ENCODE measurements at regions not wholly inside any gene's neighbourhood (a gene's known extent, or its start where the extent isn't known, plus 50 kb on each side); places are given as distances from the start of the nearest gene placed in this dataset.
"Not testable (repeated sequence)": the region's sequence is repeated elsewhere in the genome, so short reads cannot be mapped to it uniquely, and the experiment has no call there.

GRCh38 chr21:14027235-14027869, 183.4 kb downstream of the LIPI start:
- CTCF ChIA-PET (ENCODE audit: low intra/inter-chr PET ratio, low total read pairs); H3K79me2 ChIP-seq (ENCODE audit: insufficient read depth, low read length); H3K9me3 ChIP-seq (ENCODE audit: low read length); H2AFZ ChIP-seq (ENCODE audit: low read length); intact Hi-C loops (cut with micrococcal nuclease; ENCODE audit: unreplicated experiment); H3K27me3 ChIP-seq (ENCODE audit: control insufficient read depth in 1 of 2, insufficient read depth in 2 of 2, low read length in 2 of 2); POLR2A ChIA-PET; in situ Hi-C loops (cut with HindIII; ENCODE audit: extremely low pct_ligation_motif_present, low pct_unique_long_range_greater_than_20kb); H3K36me3 ChIP-seq (replicated peaks in 1 of 2; ENCODE audit: control insufficient read depth in 1 of 2, insufficient read depth in 2 of 2, low read length in 2 of 2); H3K27ac ChIP-seq (ENCODE audit: extremely low read length, insufficient read depth, low read length); H4K20me1 ChIP-seq (ENCODE audit: insufficient read depth, low read length): not testable (repeated sequence)
- peak; percentile 88 for DNase-seq (ENCODE audit: low spot score)
- peak; percentile 100 for ATAC-seq
- WGBS (ENCODE audit: low lambda C conversion rate), result 0% methylated on average over 4 of the region's 37 CpGs
- Histone ChIP-seq H3K4me3 (replicated peaks in 1 of 3; ENCODE audit: insufficient read depth in 1 of 3, low read depth in 2 of 3, low read length in 3 of 3) (peak overlapping the region; percentile 71 to 77 (median 71); a peak in 5 of 6 replicates), H3K4me2 (ENCODE audit: low read depth, low read length) (peak overlapping the region; percentile 58), H3K9ac (ENCODE audit: insufficient read depth, low read depth, low read length) (peak overlapping the region; percentile 43; the same call in 1 of the 2 replicates), H3K4me1 (ENCODE audit: insufficient read depth, low read length) (peaks cover 13% of the 10 kb centered on the region; the same call in 1 of the 2 replicates)
- BruUV-seq (replicated peaks), result TSS peak; percentile 77
- FAIRE-seq, result peak; percentile 89
- peak; percentile 38; the same call in 1 of the 2 replicates for TF ChIP-seq PHF20 (CRISPR knock-in tag; IDR thresholded peaks at IDR 0.05)
- TF ChIP-seq HDAC1 (CRISPR knock-in tag; IDR thresholded peaks at IDR 0.05), result peak; percentile 27; the same call in 1 of the 2 replicates
- TF ChIP-seq GABPA (IDR thresholded peaks at IDR 0.05; ENCODE audit: low read depth, low read length), result peak; percentile 55
- TF ChIP-seq GABPA (CRISPR knock-in tag; IDR thresholded peaks at IDR 0.05; ENCODE audit: low read depth), result peak; percentile 87
- TF ChIP-seq NFYB (CRISPR knock-in tag; IDR thresholded peaks at IDR 0.05), result peak; percentile 94
- TF ChIP-seq ZFX (CRISPR knock-in tag; IDR thresholded peaks at IDR 0.05; ENCODE audit: low read depth), result peak; percentile 62
- TF ChIP-seq TGIF2 (CRISPR knock-in tag; IDR thresholded peaks at IDR 0.05), result peak; percentile 45; the same call in 1 of the 2 replicates
- 0 out of 2 replicates have a peak, but pooled peaks have one; percentile 30 for TF ChIP-seq KDM2A (CRISPR knock-in tag; IDR thresholded peaks at IDR 0.05; ENCODE audit: borderline replicate concordance, low read depth)
- peak; percentile 53 for TF ChIP-seq ELF1 (CRISPR knock-in tag; IDR thresholded peaks at IDR 0.05)
- peak; percentile 90 for TF ChIP-seq NFYC (CRISPR knock-in tag; IDR thresholded peaks at IDR 0.05)
- TF ChIP-seq, protein P1, sequence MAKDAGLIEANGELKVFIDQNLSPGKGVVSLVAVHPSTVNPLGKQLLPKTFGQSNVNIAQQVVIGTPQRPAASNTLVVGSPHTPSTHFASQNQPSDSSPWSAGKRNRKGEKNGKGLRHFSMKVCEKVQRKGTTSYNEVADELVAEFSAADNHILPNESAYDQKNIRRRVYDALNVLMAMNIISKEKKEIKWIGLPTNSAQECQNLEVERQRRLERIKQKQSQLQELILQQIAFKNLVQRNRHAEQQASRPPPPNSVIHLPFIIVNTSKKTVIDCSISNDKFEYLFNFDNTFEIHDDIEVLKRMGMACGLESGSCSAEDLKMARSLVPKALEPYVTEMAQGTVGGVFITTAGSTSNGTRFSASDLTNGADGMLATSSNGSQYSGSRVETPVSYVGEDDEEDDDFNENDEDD (CRISPR knock-in tag; IDR thresholded peaks at IDR 0.05; ENCODE audit: borderline replicate concordance), result peak; percentile 92
- TF ChIP-seq SIN3B (IDR thresholded peaks at IDR 0.05; ENCODE audit: low read length), result peak; percentile 70; the same call in 1 of the 2 replicates
- peak; percentile 82 for TF ChIP-seq SAP130 (CRISPR knock-in tag; IDR thresholded peaks at IDR 0.05; ENCODE audit: low read depth)
- peak; percentile 35; the same call in 1 of the 2 replicates for TF ChIP-seq ZNF687 (CRISPR knock-in tag; IDR thresholded peaks at IDR 0.05)
- peak; percentile 61; the same call in 1 of the 2 replicates for TF ChIP-seq E2F5 (CRISPR knock-in tag; conservative IDR thresholded peaks at IDR 0.05)
- TF ChIP-seq, protein P2, sequence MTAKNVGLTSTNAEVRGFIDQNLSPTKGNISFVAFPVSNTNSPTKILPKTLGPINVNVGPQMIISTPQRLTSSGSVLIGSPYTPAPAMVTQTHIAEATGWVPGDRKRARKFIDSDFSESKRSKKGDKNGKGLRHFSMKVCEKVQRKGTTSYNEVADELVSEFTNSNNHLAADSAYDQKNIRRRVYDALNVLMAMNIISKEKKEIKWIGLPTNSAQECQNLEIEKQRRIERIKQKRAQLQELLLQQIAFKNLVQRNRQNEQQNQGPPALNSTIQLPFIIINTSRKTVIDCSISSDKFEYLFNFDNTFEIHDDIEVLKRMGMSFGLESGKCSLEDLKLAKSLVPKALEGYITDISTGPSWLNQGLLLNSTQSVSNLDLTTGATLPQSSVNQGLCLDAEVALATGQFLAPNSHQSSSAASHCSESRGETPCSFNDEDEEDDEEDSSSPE (CRISPR knock-in tag; IDR thresholded peaks at IDR 0.05), result peak; percentile 95
- 0 out of 2 replicates have a peak, but pooled peaks have one; percentile 33 for TF ChIP-seq PHF8 (CRISPR knock-in tag; IDR thresholded peaks at IDR 0.05)
- TF ChIP-seq ZMYM4 (CRISPR knock-in tag; IDR thresholded peaks at IDR 0.05), result 0 out of 2 replicates have a peak, but pooled peaks have one; percentile 35
- peak; percentile 89 for TF ChIP-seq SP2 (CRISPR knock-in tag; IDR thresholded peaks at IDR 0.05)
